Hepatocyte (in vitro differentiated cells): ENCODE measurements at regions not wholly inside any gene's neighbourhood (a gene's known extent, or its start where the extent isn't known, plus 50 kb on each side); places are given as distances from the start of the nearest gene placed in this dataset.

Source experiments
- EZH2 ChIP-seq: fragments of 200-600 bp; sonication (generic); IDR thresholded peaks from 2 replicates; pipeline ENCODE4 v1.6.1; 2016; ENCODE audit warnings: antibody characterized with exemption, mild to moderate bottlenecking, borderline replicate concordance
- TF ChIP-seq, protein P1 (sequence below): fragments of 200-600 bp; sonication (generic); IDR thresholded peaks from 2 replicates; pipeline ENCODE4 v1.5.1; 2016; ENCODE audit warnings: antibody characterized with exemption, mild to moderate bottlenecking; ENCODE audit not compliant: poor library complexity

DNA sequence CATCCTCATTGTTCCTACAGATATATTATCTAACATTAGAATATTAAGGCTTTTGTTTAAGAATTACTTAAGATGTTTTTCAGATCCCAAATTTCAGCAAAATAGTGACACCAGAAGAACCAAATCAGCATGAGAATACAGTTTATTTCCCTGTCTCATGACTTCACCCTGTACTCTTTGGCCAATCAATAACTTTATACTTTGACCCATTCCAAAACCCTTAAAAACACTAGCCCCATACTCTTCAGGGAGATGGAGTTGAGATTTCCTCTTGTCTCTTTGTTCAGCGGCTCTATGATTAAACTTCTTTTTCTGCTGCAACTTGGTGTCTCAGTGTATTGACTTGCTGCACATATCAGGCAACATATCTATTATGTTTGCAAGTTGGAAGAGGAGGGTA is 207.7 kb downstream of the ZBBX start:
- TF ChIP-seq, protein P1, sequence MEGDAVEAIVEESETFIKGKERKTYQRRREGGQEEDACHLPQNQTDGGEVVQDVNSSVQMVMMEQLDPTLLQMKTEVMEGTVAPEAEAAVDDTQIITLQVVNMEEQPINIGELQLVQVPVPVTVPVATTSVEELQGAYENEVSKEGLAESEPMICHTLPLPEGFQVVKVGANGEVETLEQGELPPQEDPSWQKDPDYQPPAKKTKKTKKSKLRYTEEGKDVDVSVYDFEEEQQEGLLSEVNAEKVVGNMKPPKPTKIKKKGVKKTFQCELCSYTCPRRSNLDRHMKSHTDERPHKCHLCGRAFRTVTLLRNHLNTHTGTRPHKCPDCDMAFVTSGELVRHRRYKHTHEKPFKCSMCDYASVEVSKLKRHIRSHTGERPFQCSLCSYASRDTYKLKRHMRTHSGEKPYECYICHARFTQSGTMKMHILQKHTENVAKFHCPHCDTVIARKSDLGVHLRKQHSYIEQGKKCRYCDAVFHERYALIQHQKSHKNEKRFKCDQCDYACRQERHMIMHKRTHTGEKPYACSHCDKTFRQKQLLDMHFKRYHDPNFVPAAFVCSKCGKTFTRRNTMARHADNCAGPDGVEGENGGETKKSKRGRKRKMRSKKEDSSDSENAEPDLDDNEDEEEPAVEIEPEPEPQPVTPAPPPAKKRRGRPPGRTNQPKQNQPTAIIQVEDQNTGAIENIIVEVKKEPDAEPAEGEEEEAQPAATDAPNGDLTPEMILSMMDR: no peak
- TF ChIP-seq EZH2: no peak
